Chondrocyte (in vitro differentiated cells): ENCODE measurements at regions not wholly inside any gene's neighbourhood (a gene's known extent, or its start where the extent isn't known, plus 50 kb on each side); places are given as distances from the start of the nearest gene placed in this dataset.

Experiments
- DNase-seq: peaks from one replicate; pipeline ENCODE4 v3.0.0; 2021; ENCODE audit warnings: mixed read lengths, low spot score
- H3K27ac Mint-ChIP-seq: one replicate; pipeline ENCODE4 v1.8.0; 2021; ENCODE audit warnings: mild to moderate bottlenecking, moderate library complexity, mixed read lengths; ENCODE audit not compliant: unreplicated experiment
- H3K27me3 Mint-ChIP-seq: 2 replicates; pipeline ENCODE4 v1.8.0; 2021; ENCODE audit warnings: low read depth, mixed read lengths
- H3K36me3 Mint-ChIP-seq: 2 replicates; pipeline ENCODE4 v1.8.0; 2021; ENCODE audit warnings: low read depth, mixed read lengths
- H3K4me1 Mint-ChIP-seq: 2 replicates; pipeline ENCODE4 v1.8.0; 2021; ENCODE audit warnings: low read depth, mild to moderate bottlenecking, mixed read lengths
- H3K4me3 Mint-ChIP-seq: one replicate; pipeline ENCODE4 v1.8.0; 2021; ENCODE audit warnings: mild to moderate bottlenecking, moderate library complexity, mixed read lengths; ENCODE audit not compliant: unreplicated experiment
- H3K9me3 Mint-ChIP-seq: 2 replicates; pipeline ENCODE4 v1.8.0; 2021; ENCODE audit warnings: low read depth, mixed read lengths
- TF ChIP-seq, protein P1 (sequence below): fragments of 200-600 bp; sonication (generic); IDR thresholded peaks from 2 replicates; pipeline ENCODE4 v1.5.0; 2021; ENCODE audit warnings: antibody characterized with exemption, mild to moderate bottlenecking, moderate library complexity

DNA sequence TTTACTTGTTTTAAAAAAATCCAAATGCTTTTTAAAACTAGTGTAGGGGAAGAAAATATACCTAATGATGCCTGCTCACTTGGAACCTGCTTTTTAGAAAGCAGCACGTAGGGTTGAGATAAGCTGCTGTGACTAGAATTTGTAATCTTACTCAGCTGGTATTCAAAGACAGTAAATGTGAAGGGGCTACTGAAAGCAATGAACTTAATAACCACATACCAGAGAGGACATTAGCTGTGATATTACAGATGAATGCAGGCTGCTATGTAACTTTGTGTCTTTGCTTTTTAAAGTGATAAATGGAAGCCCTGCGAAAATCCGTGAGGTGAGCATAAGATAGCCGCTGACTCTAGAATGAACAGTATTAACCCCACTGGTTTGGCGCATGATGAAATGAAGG, 124.1 kb downstream of the TRIML1 start:
- no peaks in the 10 kb centered on the region for H3K27me3 Mint-ChIP-seq
- no peak for DNase-seq
- H3K36me3 Mint-ChIP-seq, result peaks cover 6% of the 10 kb centered on the region
- H3K27ac Mint-ChIP-seq, result peak overlapping the region; percentile 93
- TF ChIP-seq, protein P1, sequence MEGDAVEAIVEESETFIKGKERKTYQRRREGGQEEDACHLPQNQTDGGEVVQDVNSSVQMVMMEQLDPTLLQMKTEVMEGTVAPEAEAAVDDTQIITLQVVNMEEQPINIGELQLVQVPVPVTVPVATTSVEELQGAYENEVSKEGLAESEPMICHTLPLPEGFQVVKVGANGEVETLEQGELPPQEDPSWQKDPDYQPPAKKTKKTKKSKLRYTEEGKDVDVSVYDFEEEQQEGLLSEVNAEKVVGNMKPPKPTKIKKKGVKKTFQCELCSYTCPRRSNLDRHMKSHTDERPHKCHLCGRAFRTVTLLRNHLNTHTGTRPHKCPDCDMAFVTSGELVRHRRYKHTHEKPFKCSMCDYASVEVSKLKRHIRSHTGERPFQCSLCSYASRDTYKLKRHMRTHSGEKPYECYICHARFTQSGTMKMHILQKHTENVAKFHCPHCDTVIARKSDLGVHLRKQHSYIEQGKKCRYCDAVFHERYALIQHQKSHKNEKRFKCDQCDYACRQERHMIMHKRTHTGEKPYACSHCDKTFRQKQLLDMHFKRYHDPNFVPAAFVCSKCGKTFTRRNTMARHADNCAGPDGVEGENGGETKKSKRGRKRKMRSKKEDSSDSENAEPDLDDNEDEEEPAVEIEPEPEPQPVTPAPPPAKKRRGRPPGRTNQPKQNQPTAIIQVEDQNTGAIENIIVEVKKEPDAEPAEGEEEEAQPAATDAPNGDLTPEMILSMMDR, result no peak
- peaks cover 13% of the 10 kb centered on the region for H3K9me3 Mint-ChIP-seq
- peaks cover 51% of the 10 kb centered on the region for H3K4me1 Mint-ChIP-seq
- H3K4me3 Mint-ChIP-seq, result no peak overlapping the region

DNA sequence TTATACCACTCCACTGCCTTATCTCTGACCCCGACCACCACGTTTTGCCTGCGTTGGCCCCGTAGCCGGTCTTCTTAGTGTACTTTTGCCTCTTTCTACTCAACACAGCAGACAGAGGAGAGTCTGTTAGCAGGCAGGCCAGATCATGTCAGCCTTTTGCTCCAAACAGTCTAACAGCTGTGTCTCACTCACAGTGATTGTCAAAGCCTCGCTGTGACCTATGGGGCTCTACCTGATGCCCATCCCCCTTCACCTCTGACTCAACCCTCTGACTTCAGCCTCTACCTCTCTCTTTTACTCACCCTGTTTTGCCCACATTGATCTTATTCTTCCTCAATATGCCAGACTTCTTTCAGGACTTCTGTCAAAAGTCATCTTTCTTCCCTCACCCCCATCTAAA, 127.1 kb downstream of the TRIML1 start:
- TF ChIP-seq, protein P1, result no peak
- Mint-ChIP-seq H3K4me3 (no peak overlapping the region), H3K4me1 (peaks cover 39% of the 10 kb centered on the region), H3K9me3 (peaks cover 11% of the 10 kb centered on the region), H3K36me3 (peaks cover 6% of the 10 kb centered on the region), H3K27ac (no peak overlapping the region), H3K27me3 (no peaks in the 10 kb centered on the region)
- DNase-seq, result no peak

DNA sequence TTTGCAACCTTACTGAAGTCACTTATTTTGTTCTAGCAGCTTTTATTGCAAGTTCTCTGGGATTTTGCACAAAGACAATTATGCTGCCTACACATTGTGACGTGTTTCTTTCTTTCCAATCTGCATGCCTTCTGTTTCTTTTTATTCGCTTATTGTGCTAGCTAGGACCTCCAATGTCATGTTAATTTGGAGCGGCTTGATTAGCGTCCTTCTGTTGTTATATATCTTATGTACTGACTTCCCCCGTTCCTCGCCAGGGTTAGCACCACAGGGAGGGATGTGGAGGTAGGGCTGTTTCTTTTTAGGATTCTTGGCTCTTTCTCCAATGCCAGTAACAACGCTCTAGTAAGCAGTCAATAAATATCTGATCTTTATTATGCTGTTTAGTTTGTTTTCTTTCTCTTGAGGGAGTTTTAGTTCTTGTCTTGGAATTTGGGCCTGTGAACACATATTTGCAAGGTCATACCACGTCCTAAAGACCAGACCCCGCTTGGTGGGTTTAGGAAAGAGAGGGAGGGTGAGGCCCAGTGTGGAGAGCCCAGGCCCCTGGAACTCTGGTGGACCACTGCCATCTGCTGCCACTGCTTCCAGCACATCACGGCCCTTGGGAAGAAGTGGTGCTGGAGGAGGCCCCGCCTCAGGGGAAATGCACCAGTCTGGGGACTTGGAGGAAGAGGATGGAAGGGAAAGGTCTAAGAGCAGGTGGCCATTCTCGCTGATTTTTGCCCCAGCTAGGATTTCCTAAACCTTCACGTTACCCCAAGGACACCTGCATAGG, 129.1 kb downstream of the TRIML1 start:
- peaks cover 11% of the 10 kb centered on the region for H3K9me3 Mint-ChIP-seq
- H3K4me1 Mint-ChIP-seq, result peaks cover 27% of the 10 kb centered on the region
- H3K4me3 Mint-ChIP-seq, result no peak overlapping the region
- DNase-seq, result no peak
- H3K27me3 Mint-ChIP-seq, result no peaks in the 10 kb centered on the region
- TF ChIP-seq, protein P1, result no peak
- peaks cover 6% of the 10 kb centered on the region for H3K36me3 Mint-ChIP-seq
- H3K27ac Mint-ChIP-seq, result no peak overlapping the region

DNA sequence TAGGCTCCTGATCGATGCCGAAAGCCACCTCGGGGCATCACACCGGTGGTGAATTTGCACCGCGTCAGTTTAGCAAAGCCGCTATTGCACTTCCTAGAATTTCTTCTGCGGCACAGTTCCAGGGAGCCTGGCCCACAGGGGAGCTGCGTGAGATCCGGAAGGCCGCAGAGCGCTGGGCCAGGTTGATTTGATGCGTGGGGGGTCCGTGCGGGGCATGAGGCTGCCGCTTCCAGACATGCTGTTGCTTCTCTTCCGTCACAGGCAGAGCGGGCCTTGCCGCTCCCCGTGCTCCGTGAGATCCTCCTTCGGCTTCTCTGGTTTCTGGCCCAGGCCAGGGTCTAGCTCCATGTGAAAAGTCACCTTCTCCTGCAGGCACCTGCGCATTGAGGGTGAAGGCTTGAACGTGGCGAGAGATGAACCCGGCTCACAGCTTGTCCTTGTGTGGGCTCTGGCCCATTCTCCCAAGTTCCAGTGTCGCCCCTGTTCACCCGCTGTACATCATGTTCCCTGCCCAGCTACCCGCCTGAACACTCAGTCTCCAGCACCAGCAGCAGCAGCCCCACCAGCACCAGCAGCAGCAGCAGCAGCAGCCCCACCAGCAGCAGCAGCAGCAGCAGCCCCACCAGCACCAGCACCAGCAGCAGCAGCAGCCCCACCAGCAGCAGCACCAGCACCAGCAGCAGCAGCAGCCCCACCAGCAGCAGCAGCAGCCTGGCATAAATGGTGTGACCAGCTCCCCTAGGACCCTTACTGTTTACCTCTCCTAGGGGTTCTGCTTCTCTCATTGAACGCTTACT, 131.2 kb downstream of the TRIML1 start:
- H3K4me3 Mint-ChIP-seq, result no peak overlapping the region
- peaks cover under 1% of the 10 kb centered on the region for H3K36me3 Mint-ChIP-seq
- H3K27ac Mint-ChIP-seq, result no peak overlapping the region
- H3K9me3 Mint-ChIP-seq, result peaks cover 5% of the 10 kb centered on the region
- H3K27me3 Mint-ChIP-seq, result no peaks in the 10 kb centered on the region
- TF ChIP-seq, protein P1, result no peak
- peaks cover 14% of the 10 kb centered on the region for H3K4me1 Mint-ChIP-seq
- DNase-seq, result no peak

DNA sequence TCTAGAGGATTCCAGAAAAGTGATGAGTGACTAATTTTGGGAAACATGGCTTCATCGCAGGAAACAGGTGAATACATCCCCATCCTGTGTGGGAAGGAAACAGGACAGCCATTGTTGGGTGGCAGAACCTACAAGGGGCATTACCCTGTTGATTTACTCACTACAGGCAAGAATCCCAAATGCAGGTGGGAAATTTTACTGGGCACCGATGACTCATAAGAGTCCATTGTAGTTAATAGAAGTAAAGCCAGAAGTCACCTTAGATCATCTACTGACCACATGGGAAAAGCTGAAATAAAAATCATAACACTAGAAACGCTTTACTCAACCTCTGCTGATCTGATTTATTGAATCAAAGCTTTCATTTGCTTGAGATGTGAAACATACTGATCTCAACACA, 136.4 kb downstream of the TRIML1 start:
- Mint-ChIP-seq H3K27ac (no peak overlapping the region), H3K27me3 (no peaks in the 10 kb centered on the region), H3K9me3 (no peaks in the 10 kb centered on the region), H3K36me3 (no peaks in the 10 kb centered on the region), H3K4me3 (no peak overlapping the region), H3K4me1 (peaks cover 3% of the 10 kb centered on the region)
- TF ChIP-seq, protein P1, result no peak
- DNase-seq, result no peak
